PFSK-1 (cell line): ENCODE measurements at regions not wholly inside any gene's neighbourhood (a gene's known extent, or its start where the extent isn't known, plus 50 kb on each side); places are given as distances from the start of the nearest gene placed in this dataset.

Experiments used
- FOXP2 ChIP-seq: optimal IDR thresholded peaks from 2 replicates; pipeline ENCODE3; 2011; ENCODE audit warnings: borderline replicate concordance, control low read depth, inconsistent platforms; ENCODE audit not compliant: insufficient read depth; ENCODE audit errors: extremely low read length, extremely low read depth
- POLR2AphosphoS5 ChIP-seq: IDR thresholded peaks from 2 replicates; pipeline ENCODE4 v1.6.1; 2012; ENCODE audit warnings: low read depth, mild to moderate bottlenecking, control low read depth, low read length, moderate library complexity
- REST ChIP-seq, 2 experiments: IDR thresholded peaks; 2 replicates each; pipeline versions ENCODE4 v1.6.1 to v1.8.0; 2011 to 2012; ENCODE audit warnings: low read depth in 2 of 2, low read length in 2 of 2, control low read depth in 1 of 2, inconsistent platforms in 1 of 2, mild to moderate bottlenecking in 1 of 2, moderate library complexity in 1 of 2; ENCODE audit not compliant: insufficient read depth in 1 of 2
- SIN3A ChIP-seq: IDR thresholded peaks from 2 replicates; pipeline ENCODE4 v1.6.1; 2012; ENCODE audit warnings: mild to moderate bottlenecking, low read length, moderate library complexity, borderline replicate concordance; ENCODE audit not compliant: insufficient read depth
- TAF1 ChIP-seq: IDR thresholded peaks from 2 replicates; pipeline ENCODE4 v1.6.1; 2012; ENCODE audit warnings: low read length, control low read depth, borderline replicate concordance; ENCODE audit not compliant: insufficient read depth

- TF ChIP-seq SIN3A (no peak), TAF1 (no peak), POLR2AphosphoS5 (no peak), REST (IDR thresholded peaks at IDR 0.05; ENCODE audit: insufficient read depth in 1 of 2, low read depth in 2 of 2, low read length in 2 of 2) (no peak), FOXP2 (no peak)
Observed at GRCh38 chr2:216970359-216970915, 110.6 kb upstream of the TNP1 start.
